ENCODE measurements at regions not wholly inside any gene's neighbourhood (a gene's known extent, or its start where the extent isn't known, plus 50 kb on each side); places are given as distances from the start of the nearest gene placed in this dataset.
A peak's percentile ranks its signal among the peaks of the same experiment; 100 is the strongest.
"Not testable (repeated sequence)": the region's sequence is repeated elsewhere in the genome, so short reads cannot be mapped to it uniquely, and the experiment has no call there.

DNA sequence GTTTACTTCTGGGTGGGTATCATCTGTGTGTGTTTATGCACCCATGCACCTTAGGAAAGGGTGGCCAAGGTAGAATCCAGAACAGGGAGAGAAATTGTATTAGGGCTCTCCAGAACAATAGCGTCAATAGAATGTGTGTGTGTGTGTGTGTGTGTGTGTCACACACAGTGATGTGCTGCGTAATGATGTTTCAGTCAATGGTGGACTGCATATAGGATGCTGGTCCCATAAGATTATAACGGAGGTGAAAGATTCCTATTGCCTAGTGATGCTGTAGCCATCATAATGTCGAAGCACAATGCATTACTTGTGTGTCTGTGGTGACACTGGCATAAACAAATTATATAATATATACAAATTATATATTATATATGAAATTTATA, 69.3 kb upstream of the PRR23C start:
- DNase-seq (ENCODE audit: low spot score) = no peak

DNA sequence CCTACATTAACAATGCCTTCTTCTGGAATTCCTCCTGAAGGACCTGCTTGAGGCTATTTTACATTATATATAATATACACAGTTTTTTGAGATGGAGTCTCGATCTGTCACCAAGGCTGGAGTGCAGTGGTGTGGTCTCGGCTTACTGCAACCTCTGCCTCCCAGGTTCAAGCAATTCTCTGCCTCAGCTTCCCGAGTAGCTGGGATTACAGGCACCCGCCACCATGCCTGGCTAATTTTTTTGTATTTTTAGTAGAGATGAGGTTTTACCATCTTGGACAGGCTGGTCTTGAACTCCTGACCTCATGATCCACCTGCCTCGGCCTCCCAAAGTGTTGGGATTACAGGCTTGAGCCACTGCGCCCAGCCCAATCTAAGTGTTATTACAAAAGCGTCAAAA, 71.9 kb upstream of the PRR23C start:
- not testable (repeated sequence) for DNase-seq (ENCODE audit: low spot score)

GRCh38 chr3:139117136-139117675, 72.5 kb upstream of the PRR23C start:
- DNase-seq (ENCODE audit: low spot score) = no peak

GRCh38 chr3:139117883-139118760, 73.4 kb upstream of the PRR23C start:
- DNase-seq (ENCODE audit: low spot score) = no peak

DNA sequence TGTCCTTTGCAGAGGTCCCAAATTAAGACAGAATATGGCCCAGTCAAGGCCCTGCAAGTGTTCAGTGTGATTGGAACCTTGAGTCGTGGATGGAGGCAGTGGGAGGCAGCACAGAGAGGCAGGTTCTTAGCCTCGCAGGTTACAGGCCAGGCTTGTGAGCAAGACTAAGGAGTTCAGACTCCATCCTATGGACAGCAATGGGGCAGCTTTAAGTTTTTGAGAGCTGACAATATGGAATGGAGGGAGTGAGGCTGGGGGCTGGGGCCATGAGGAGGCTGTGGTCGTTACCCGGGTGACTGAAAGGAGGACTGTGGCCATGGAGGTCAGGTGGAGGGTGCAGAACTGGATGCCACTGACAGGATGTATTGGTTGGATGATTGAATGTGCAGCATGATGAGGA, 74.1 kb upstream of the PRR23C start:
- no peak for DNase-seq (ENCODE audit: low spot score)

GRCh38 chr3:139119331-139120025, 74.8 kb upstream of the PRR23C start:
- no peak for DNase-seq (ENCODE audit: low spot score)

DNA sequence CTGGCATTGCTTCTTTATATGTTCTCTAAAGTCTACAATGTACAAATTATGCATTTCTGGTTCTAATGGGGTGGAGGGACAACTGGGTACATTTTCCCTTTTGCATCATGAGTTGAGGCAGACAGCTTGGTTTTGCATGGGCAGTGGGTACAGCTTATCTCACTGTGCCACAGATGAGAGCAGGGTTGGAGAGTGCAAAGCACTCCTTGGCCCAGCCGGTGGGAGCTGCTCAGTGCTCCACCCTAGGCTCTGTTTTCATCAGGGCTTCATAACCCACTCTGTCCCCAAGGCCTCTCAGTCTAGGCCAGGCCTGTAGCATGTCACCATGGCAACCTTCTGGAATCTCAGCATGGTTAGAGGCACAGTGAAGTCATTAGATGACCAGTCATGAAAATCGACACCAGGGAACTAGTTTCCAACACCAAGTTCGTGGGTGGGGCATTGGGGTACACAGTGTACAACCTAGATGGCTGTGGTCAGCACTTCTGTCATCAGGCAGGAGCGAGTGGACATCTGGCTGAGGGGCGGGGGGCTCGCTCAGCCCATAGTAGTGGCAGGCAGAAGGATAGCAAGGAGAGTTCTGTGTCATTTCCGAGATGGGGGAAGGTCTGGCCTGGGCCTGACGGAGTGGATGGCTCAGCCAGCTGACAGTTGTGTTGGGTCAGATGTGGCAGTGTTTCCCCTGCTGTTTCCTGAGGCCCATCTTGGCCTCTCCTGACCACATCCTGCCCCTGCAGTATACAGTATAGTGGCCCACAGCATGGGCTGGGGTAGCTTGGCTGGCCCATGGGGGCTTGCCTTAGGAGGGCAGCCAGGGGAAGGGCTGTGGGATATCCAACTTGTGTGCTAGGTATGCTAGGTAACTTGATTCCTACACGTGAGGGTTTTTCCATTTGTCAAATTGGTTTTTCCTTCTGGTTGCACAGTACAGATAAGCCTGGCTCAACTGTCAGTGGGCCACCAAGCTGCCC, 75.7 kb upstream of the PRR23C start:
- no peak for DNase-seq (ENCODE audit: low spot score)

- no peak for DNase-seq (ENCODE audit: low spot score)
These were observed 77.0 kb upstream of the PRR23C start for GRCh38 chr3:139121513-139122220.

DNA sequence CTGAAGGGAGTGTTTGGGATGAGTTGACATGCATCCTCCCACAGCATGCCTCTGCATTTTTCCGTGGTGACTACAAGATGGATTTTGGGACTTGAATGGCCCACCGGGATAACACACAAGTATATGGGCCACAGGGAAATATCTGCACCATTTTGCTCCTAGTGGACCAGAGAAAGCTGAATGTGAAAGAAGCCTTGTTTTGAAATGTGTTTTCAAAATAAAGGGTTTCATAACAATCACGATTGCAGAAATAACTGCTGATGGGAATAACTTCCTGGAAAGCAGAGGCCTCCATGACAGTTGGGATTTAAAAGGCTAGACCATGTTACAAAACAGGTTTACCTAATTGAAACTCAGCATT, 77.5 kb upstream of the PRR23C start:
- DNase-seq (ENCODE audit: low spot score) = no peak

GRCh38 chr3:139122612-139123011, 77.9 kb upstream of the PRR23C start:
- DNase-seq (ENCODE audit: low spot score) = no peak

GRCh38 chr3:139123377-139124095, 78.8 kb upstream of the PRR23C start:
- DNase-seq (ENCODE audit: low spot score) = no peak

- no peak for DNase-seq (ENCODE audit: low spot score)
These were observed 79.5 kb upstream of the PRR23C start for GRCh38 chr3:139124197-139124596.

DNA sequence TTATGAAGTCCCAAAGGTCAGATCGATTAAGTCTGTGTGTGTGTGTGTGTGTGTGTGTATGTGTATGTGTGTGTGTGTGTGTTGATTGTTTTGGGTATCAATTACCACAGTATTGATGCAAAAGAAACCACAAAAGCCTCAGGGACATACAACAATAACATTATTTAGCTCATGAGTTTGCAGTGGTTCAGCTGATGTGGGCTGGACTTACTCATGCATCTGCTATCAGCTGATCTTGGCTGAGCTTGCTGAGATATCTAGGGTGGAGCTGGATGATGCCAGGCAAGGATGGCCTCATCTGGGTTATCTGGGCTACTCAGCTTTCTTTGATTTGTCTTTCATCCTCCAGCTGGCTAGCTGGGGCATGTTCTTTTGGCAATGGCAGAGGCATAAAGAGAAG, 82.4 kb upstream of the PRR23C start:
- DNase-seq (ENCODE audit: low spot score) = peak; percentile 30

DNA sequence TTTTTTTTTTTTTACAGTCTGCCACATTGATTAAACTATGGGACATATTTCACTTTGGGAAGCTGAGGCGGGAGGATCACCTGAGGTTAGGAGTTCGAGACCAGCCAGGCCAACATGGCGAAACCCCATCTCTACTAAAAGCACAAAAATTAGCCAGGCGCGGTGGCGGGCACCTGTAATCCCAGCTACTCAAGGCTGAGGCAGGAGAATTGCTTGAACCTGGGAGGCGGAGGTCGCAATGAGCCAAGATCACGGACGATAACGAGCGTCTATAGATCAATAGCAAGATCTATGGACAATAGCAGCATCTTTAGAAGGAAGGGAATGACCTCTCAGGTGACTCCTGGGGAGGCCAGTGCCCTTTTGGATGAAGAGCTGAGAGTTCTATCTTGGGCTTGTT, 82.9 kb upstream of the PRR23C start:
- not testable (repeated sequence) for DNase-seq (ENCODE audit: low spot score)

GRCh38 chr3:139128803-139129202, 84.1 kb upstream of the PRR23C start:
- no peak for DNase-seq (ENCODE audit: low spot score)

- no peak for DNase-seq (ENCODE audit: low spot score)
These were observed 85.2 kb upstream of the PRR23C start for GRCh38 chr3:139129892-139130291.

DNA sequence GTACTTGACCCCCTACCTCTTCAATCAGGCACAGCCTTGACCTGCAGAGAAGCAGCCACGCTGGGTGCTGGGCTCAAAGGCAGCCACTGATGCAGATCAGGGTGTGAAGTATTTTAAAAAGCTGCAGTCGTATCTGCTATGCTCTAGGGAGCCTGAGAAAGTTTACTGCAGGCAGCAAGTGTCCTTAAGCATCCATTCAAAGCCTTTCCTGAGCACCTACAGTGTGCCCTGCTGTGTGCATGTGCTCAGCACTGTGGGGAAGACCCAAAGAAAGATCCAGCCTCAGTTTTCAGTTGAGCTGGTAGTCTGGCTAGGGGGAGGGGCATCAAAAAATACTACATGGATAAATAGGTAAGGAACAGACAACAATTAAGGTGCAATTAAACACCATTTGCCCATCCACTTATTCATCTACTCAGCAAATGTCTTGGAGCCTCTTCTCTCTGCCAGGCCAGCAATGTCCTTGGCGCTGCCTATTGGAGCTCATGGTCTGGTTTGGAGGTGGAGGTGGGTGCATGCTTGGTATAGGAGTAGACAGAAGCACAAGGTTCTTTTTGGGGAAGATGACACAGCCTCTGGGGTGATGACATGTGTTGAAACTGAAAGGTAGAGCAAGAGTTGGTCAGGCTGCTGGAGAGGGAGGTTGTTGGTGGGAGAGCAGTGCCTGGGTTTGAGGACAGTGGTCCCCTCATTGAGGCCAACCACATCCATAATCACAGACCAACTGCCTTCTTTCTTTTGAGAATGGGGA, 85.9 kb upstream of the PRR23C start:
- DNase-seq (ENCODE audit: low spot score) = no peak

GRCh38 chr3:139131951-139132350, 87.3 kb upstream of the PRR23C start:
- no peak for DNase-seq (ENCODE audit: low spot score)

DNA sequence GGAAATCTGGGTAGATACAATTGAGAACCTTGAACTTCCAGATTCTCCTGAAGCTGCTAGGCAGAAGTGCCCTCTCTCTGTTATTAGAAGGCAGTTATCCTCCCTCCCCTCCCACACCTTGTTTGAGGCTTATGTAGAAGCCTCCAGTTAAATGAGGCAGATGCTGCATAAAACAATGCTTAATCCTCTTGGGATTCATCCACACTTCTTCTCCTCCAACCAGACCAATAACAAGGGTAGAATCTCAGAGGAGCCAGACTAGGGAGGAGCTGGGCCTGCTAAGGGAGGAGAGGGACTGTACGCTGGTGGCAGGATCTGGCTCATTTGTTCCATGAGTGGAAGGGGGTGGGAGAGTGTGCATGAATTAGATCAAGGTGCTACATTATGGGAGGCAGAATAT, 88.3 kb upstream of the PRR23C start:
- DNase-seq (ENCODE audit: low spot score) = no peak

All from A172 (cell line).